ENCODE measurements at regions not wholly inside any gene's neighbourhood (a gene's known extent, or its start where the extent isn't known, plus 50 kb on each side); places are given as distances from the start of the nearest gene placed in this dataset.
"Not testable (repeated sequence)": the region's sequence is repeated elsewhere in the genome, so short reads cannot be mapped to it uniquely, and the experiment has no call there.

DNA sequence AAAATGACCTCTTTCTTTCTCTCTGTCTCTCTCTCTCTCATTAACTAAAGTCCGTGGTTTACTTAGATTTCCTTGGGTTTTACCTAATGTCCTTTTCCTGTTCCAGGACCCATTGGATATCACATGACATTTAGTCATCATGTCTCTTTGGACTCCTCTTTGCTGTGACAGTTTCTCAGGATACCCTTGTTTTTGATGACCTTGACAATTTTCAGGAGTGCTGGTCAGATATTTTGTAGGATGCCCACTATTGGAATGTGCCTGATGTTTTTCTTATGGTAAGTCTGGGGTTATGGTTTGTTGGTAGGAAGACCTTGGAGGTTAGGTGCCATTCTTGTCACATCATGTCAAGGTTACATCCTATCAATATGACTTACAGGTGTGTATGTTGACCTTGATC is 199.2 kb upstream of the HTR1E start:
- no peak for DNase-seq (ENCODE audit: low read depth in 2 of 2)

DNA sequence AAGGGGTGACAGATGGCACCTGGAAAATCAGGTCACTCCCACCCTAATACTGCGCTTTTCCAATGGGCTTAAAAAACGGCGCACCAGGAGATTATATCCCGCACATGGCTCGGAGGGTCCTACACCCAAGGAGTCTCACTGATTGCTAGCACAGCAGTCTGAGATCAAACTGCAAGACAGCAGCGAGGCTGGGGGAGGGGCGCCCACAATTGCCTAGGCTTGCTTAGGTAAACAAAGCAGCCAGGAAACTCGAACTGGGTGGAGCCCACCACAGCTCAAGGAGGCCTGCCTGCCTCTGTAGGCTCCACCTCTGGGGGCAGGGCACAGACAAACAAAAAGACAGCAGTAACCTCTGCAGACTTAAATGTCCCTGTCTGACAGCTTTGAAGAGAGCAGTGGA is 205.7 kb upstream of the HTR1E start:
- not testable (repeated sequence) for DNase-seq (ENCODE audit: low read depth in 2 of 2)

DNA sequence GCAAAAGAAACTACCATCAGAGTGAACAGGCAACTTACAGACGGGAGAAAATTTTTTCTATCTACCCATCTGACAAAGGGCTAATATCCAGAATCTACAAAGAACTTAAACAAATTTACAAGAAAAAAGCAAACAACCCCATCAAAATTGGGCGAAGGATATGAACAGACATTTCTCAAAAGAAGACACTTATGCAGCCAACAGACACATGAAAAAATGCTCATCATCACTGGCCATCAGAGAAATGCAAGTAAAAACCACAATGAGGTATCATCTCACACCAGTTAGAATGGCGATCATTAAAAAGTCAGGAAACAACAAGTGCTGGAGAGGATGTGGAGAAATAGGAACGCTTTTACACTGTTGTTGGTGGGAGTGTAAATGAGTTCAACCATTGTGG is 206.6 kb upstream of the HTR1E start:
- DNase-seq (ENCODE audit: low read depth in 2 of 2), result not testable (repeated sequence)

GRCh38 chr6:86730216-86730615 is 207.1 kb upstream of the HTR1E start:
- DNase-seq (ENCODE audit: low read depth in 2 of 2), result no peak

DNA sequence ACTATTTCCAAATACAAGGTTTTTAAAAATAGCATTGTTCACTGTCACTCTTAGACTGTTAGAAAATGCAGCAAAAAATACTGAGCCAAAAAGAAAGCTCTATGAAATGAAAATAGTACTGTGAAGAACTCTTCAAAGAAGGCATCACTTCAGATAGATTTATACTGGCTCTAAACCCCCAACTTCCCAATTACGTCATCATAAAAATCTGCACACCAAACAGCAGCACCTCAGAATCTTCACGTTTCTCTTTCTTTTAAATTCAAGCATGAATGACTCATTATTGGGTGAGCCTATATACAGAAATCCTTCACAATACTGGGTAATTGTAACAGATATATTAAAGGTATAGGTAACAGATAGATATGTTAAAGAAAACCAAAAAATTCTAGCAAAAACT is 208.4 kb upstream of the HTR1E start:
- no peak for DNase-seq (ENCODE audit: low read depth in 2 of 2)

- no peak for DNase-seq (ENCODE audit: low read depth in 2 of 2)
These were observed 212.6 kb upstream of the HTR1E start for GRCh38 chr6:86724695-86725094.

- DNase-seq (ENCODE audit: low read depth in 2 of 2), result no peak
These were observed 213.6 kb upstream of the HTR1E start for GRCh38 chr6:86723729-86724128.

DNA sequence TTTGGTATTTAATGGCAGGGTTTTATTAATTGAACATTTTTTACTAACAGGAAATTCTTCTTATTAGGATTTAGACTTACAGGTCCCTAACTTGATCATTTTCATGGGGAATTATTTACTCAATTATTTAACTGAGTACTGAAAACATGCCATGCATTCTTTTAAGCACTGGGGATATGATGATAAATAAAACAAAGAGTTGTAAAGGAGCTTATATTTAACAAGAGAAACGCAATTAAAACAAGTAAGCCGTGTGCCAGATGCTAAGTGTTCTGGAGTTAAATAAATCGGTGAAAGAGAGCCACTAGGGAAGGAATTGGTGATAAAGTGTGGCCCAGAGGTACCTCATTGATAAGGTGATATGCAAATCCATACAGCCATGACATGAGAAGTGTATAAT is 214.2 kb upstream of the HTR1E start:
- no peak for DNase-seq (ENCODE audit: low read depth in 2 of 2)

DNA sequence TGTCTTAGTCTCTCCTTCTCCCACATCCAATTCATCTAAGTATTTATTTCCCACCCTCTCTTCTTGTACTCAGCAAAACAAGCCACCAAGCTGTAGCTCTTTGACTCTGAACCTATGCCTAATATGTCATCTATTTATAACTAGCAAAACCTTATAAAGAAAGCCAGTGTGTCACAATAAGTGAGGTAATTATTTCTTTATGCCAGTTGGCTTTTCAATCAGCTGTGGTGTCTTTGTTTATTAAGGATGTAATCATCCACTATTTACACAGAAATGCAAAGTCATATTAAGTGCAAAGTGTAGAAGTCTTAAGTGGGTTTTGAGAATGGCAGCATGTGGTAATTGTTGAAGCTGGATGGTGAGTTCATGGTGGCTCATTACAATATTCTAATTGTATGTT is 215.2 kb upstream of the HTR1E start:
- DNase-seq (ENCODE audit: low read depth in 2 of 2), result no peak

GRCh38 chr6:86715676-86716075 is 221.7 kb upstream of the HTR1E start:
- no peak for DNase-seq (ENCODE audit: low read depth in 2 of 2)

- no peak for DNase-seq (ENCODE audit: low read depth in 2 of 2)
These were observed 225.3 kb upstream of the HTR1E start for GRCh38 chr6:86712039-86712438.

DNA sequence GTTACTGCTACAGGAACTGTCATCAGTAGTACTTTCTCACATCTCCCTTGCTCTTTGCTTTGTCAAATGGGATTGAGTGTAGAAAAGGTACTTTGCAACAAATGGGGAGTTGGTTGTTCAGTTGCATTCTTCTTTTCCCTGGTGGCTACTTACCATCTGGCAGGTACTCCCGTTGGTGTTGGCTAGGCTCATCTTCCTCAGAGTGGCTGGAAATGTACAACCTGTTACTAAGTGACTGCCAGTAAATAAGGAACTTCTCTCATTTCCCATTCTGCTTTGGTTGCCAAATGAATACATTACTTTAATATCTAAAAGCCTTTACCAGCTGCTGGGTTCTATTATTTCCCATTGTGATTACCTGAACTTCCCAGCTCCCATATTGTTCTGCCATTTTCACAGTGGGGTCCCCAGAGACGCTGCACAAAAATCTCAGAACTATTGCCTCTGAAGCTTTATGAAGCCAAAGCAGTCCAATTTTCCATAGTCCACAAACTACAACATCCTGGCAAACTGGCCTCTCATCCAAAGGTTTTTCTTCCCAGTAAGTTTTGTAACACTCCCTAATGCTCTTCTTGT is 229.7 kb upstream of the HTR1E start:
- no peak for DNase-seq (ENCODE audit: low read depth in 2 of 2)

- no peak for DNase-seq (ENCODE audit: low read depth in 2 of 2)
These were observed 230.9 kb upstream of the HTR1E start for GRCh38 chr6:86706449-86706848.

DNA sequence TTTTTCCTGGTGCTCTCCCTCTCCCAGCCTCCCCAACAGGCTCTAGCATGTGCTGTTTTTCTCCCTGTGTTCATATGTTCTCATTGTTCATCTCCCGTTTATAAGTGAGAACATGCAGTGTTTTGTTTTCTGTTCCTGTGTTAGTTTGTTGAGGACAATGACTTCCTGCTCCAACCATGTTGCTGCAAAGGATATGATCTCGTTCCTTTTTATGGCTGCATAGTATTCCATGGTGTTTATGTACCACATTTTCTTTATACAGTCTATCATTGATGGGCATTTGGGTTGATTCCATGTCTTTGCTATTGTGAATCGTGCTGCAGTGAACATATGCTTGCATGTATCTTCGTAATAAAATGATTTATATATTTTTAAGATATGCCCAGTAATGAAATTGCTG is 236.1 kb upstream of the HTR1E start:
- not testable (repeated sequence) for DNase-seq (ENCODE audit: low read depth in 2 of 2)

GRCh38 chr6:86686496-86686895 is 250.8 kb upstream of the HTR1E start:
- no peak for DNase-seq (ENCODE audit: low read depth in 2 of 2)

DNA sequence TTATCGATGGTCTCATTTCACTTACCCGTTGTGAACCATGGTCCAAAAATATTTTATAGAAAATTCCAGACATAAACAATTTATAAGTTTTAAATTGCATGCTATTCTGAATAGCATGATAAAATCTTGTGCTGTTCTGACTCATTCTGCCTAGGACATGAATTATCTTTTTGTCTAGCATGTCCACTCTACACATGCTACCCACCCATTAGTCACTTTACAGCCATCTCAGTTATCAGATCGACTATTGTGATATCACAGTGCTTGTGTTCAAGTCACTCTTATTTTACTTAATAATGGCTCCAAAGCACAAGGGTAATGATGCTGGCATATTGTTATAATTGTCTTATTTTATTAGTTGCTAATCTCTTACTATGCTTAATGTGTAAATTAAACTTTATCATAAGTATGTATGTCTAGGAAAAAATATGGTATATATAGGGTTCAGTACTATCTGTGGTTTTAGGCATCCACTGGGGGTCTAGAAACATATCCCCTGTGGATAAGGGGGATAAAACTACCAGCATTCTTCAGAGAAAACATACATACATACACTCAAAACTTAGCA is 252.0 kb upstream of the HTR1E start:
- DNase-seq (ENCODE audit: low read depth in 2 of 2), result no peak

GRCh38 chr6:86683132-86683908 is 254.0 kb upstream of the HTR1E start:
- DNase-seq (ENCODE audit: low read depth in 2 of 2), result no peak

GRCh38 chr6:86682297-86682696 is 255.0 kb upstream of the HTR1E start:
- DNase-seq (ENCODE audit: low read depth in 2 of 2), result no peak

DNA sequence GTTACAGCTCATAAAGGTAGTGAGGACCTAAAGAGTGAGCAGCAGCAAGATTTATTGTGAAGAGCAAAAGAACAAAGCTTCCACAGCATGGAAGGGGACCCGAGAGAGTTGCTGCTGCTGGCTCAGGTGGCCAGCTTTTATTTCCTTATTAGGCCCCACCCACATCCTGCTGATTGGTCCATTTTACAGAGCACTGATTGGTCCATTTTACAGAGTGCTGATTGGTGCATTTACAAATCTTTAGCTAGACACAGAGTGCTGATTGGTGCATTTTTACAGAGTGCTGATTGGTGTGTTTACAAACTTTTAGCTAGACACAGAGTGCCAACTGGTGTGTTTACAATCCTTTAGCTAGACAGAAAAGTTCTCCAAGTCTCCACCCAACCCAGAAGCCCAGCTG is 256.2 kb upstream of the HTR1E start:
- not testable (repeated sequence) for DNase-seq (ENCODE audit: low read depth in 2 of 2)

DNA sequence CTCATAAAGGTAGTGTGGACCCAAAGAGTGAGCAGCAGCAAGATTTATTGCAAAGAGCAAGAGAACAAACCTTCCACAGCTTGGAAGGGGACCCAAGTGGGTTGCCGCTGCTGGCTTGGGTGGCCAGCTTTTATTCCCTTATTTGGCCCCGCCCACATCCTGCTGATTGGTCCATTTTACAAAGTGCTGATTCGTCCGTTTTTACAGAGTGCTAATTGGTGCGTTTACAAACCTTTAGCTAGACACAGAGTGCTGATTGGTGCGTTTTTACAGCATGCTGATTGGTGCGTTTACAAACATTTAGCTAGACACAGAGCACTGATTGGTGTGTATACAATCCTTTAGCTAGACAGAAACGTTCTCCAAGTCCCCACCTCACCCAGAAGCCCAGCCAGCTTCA is 265.2 kb upstream of the HTR1E start:
- not testable (repeated sequence) for DNase-seq (ENCODE audit: low read depth in 2 of 2)

DNA sequence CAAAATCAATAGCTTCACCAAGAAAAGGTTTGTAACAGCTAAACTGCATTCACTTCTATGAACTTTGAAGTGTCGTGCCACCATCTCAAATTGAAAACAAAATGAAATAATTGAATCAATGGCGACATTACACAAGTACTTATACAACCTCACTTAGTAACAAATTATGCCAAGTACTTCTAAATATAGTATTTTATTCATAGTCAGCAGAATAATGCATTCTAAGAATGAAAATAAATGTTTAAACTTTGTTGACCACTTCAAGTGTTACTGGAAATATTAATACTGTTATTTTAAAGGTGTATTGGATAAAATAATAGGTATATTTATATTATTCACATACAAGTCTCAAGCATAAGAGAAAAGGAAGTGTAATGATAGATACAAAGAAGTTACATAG is 280.1 kb upstream of the HTR1E start:
- no peak for DNase-seq (ENCODE audit: low read depth in 2 of 2)

GRCh38 chr6:86629123-86629522 is 308.2 kb upstream of the HTR1E start:
- no peak for DNase-seq (ENCODE audit: low read depth in 2 of 2)

GRCh38 chr6:86619428-86619827 is 317.9 kb upstream of the HTR1E start:
- DNase-seq (ENCODE audit: low read depth in 2 of 2), result no peak

Data from dermis microvascular lymphatic vessel endothelial cell (primary cell).